ENCODE measurements at regions not wholly inside any gene's neighbourhood (a gene's known extent, or its start where the extent isn't known, plus 50 kb on each side); places are given as distances from the start of the nearest gene placed in this dataset.

GRCh38 chr18:28390022-28390421 lies 213.1 kb upstream of the CDH2 start:
- no peak overlapping the region for H3K4me3 Mint-ChIP-seq
- H3K27me3 Mint-ChIP-seq (ENCODE audit: insufficient read depth) = peaks cover 6% of the 10 kb centered on the region; the same call in 1 of the 2 replicates
- no peak for DNase-seq
- peaks cover 30% of the 10 kb centered on the region for H3K9me3 Mint-ChIP-seq
- no peak for TF ChIP-seq CTCF (IDR thresholded peaks at IDR 0.05)
- H3K36me3 Mint-ChIP-seq (ENCODE audit: low read depth) = peaks cover 32% of the 10 kb centered on the region
- H3K4me1 Mint-ChIP-seq (ENCODE audit: low read depth) = 0 out of 2 replicates have a peak, but pooled peaks cover 5% of the 10 kb centered on the region
- H3K27ac Mint-ChIP-seq = no peak overlapping the region

- H3K4me3 Mint-ChIP-seq = peak overlapping the region; percentile 22; the same call in 1 of the 2 replicates
- H3K9me3 Mint-ChIP-seq = no peaks in the 10 kb centered on the region; the same call in 1 of the 2 replicates
- H3K36me3 Mint-ChIP-seq (ENCODE audit: low read depth) = peaks cover 8% of the 10 kb centered on the region; the same call in 1 of the 2 replicates
- peaks cover 31% of the 10 kb centered on the region for H3K4me1 Mint-ChIP-seq (ENCODE audit: low read depth)
- peaks cover 1% of the 10 kb centered on the region; the same call in 1 of the 2 replicates for H3K27me3 Mint-ChIP-seq (ENCODE audit: insufficient read depth)
- no peak for TF ChIP-seq CTCF (IDR thresholded peaks at IDR 0.05)
- no peak overlapping the region for H3K27ac Mint-ChIP-seq
- no peak for DNase-seq
Measured at GRCh38 chr18:28382215-28382879, 205.4 kb upstream of the CDH2 start.

GRCh38 chr18:28372186-28372585 lies 195.3 kb upstream of the CDH2 start:
- peak; percentile 13 for DNase-seq
- no peak overlapping the region for H3K27ac Mint-ChIP-seq
- no peak for TF ChIP-seq CTCF (IDR thresholded peaks at IDR 0.05)
- H3K4me3 Mint-ChIP-seq = no peak overlapping the region
- H3K4me1 Mint-ChIP-seq (ENCODE audit: low read depth) = peaks cover 37% of the 10 kb centered on the region
- H3K9me3 Mint-ChIP-seq = no peaks in the 10 kb centered on the region
- H3K36me3 Mint-ChIP-seq (ENCODE audit: low read depth) = no peaks in the 10 kb centered on the region
- H3K27me3 Mint-ChIP-seq (ENCODE audit: insufficient read depth) = peaks cover 2% of the 10 kb centered on the region; the same call in 1 of the 2 replicates

- DNase-seq = no peak
- Mint-ChIP-seq H3K4me3 (no peak overlapping the region), H3K36me3 (ENCODE audit: low read depth) (no peaks in the 10 kb centered on the region), H3K27me3 (ENCODE audit: insufficient read depth) (no peaks in the 10 kb centered on the region), H3K9me3 (no peaks in the 10 kb centered on the region), H3K27ac (no peak overlapping the region), H3K4me1 (ENCODE audit: low read depth) (peaks cover 45% of the 10 kb centered on the region)
- no peak for TF ChIP-seq CTCF (IDR thresholded peaks at IDR 0.05)
Measured at GRCh38 chr18:28366676-28367075, 189.7 kb upstream of the CDH2 start.

GRCh38 chr18:28365411-28365831 lies 188.5 kb upstream of the CDH2 start:
- H3K27me3 Mint-ChIP-seq (ENCODE audit: insufficient read depth) = no peaks in the 10 kb centered on the region
- DNase-seq = peak; percentile 75
- no peaks in the 10 kb centered on the region for H3K36me3 Mint-ChIP-seq (ENCODE audit: low read depth)
- H3K4me1 Mint-ChIP-seq (ENCODE audit: low read depth) = peaks cover 58% of the 10 kb centered on the region
- TF ChIP-seq CTCF (IDR thresholded peaks at IDR 0.05) = no peak
- H3K27ac Mint-ChIP-seq = no peak overlapping the region
- no peak overlapping the region for H3K4me3 Mint-ChIP-seq
- no peaks in the 10 kb centered on the region for H3K9me3 Mint-ChIP-seq

Data from HFFc6 (cell line).